HepG2 (cell line): ENCODE measurements at regions not wholly inside any gene's neighbourhood (a gene's known extent, or its start where the extent isn't known, plus 50 kb on each side); places are given as distances from the start of the nearest gene placed in this dataset.

Experiments used
- ATAC-seq: fragments of 200-7000 bp; cut with Tn5 transposase; 3 replicates; pipeline ENCODE4 v1.9.1; 2020; ENCODE audit warnings: mild to moderate bottlenecking, moderate library complexity
- BruUV-seq: library from RNA; stranded (reverse); fragments of 400-500 nt; replicated peaks from 2 replicates; lab custom pipeline; 2021; lab: Mats Ljungman, UMichigan
- CTCF ChIA-PET: fragments of 300-600 bp; formaldehyde crosslinking; extraction: SDS; loops from one replicate; lab custom pipeline; 2021; ENCODE audit warnings: low total read pairs, inconsistent platforms, low intra/inter-chr PET ratio; lab: Yijun Ruan, JAX
- POLR2A ChIA-PET: fragments of 350-600 bp; sonication (Branson Sonifier 250); formaldehyde crosslinking; loops from one replicate; lab custom pipeline; 2020; ENCODE audit warnings: antibody characterized with exemption, inconsistent platforms; lab: Yijun Ruan, JAX
- DNase-seq: peaks from one replicate; pipeline ENCODE4 v3.0.0-alpha.2; 2015; ENCODE audit warnings: low spot score
- FAIRE-seq: peaks from 3 replicates; lab custom pipeline; 2011; peaks lifted over from hg19 to GRCh38; lab: Jason Lieb, UNC
- H2AFZ ChIP-seq: one replicate; pipeline ENCODE4 v1.6.1; 2011; ENCODE audit warnings: low read length, inconsistent platforms
- H3K27ac ChIP-seq: fragments of 300-600 bp; 3 replicates; pipeline ENCODE4 v1.8.0; 2011; ENCODE audit warnings: mixed run types, mild to moderate bottlenecking, mixed read lengths, low read length, inconsistent platforms; ENCODE audit not compliant: insufficient read depth; ENCODE audit errors: extremely low read length
- H3K27me3 ChIP-seq, 2 experiments: fragments of 200-600 bp in 1 of 2; 2 replicates in 1 of 2; 3 replicates in 1 of 2; pipeline versions ENCODE4 v1.6.0 to v1.8.0; 2011; ENCODE audit warnings: low read length in 2 of 2, mild to moderate bottlenecking in 2 of 2, moderate library complexity in 2 of 2, inconsistent platforms in 1 of 2; ENCODE audit not compliant: insufficient read depth in 2 of 2, control insufficient read depth in 1 of 2
- H3K36me3 ChIP-seq, 2 experiments: fragments of 200-600 bp in 1 of 2; replicated peaks in 1 of 2; 2 replicates in 1 of 2; 3 replicates in 1 of 2; pipeline versions ENCODE4 v1.5.1 to v1.8.0; 2011; ENCODE audit warnings: low read length in 2 of 2, inconsistent platforms in 1 of 2; ENCODE audit not compliant: insufficient read depth in 2 of 2, control insufficient read depth in 1 of 2
- H3K4me1 ChIP-seq: 2 replicates; pipeline ENCODE4 v1.5.1; 2012; ENCODE audit warnings: low read length, inconsistent platforms; ENCODE audit not compliant: insufficient read depth
- H3K4me2 ChIP-seq: 2 replicates; pipeline ENCODE4 v1.6.0; 2011; ENCODE audit warnings: low read depth, low read length, inconsistent platforms
- H3K4me3 ChIP-seq, 3 experiments: fragments of 200-600 bp in 1 of 3; sonication (generic), shearing (Covaris generic) in 1 of 3; replicated peaks in 1 of 3; 2 replicates each; pipeline ENCODE4 v1.5.1; 2011 to 2016; ENCODE audit warnings: low read length in 3 of 3, inconsistent platforms in 2 of 3, low read depth in 2 of 3, mild to moderate bottlenecking in 2 of 3, control low read depth in 1 of 3, mixed read lengths in 1 of 3; ENCODE audit not compliant: insufficient read depth in 1 of 3
- H3K79me2 ChIP-seq: one replicate; pipeline ENCODE4 v1.6.1; 2011; ENCODE audit warnings: low read length, inconsistent platforms; ENCODE audit not compliant: insufficient read depth
- H3K9ac ChIP-seq: 2 replicates; pipeline ENCODE4 v1.6.0; 2011; ENCODE audit warnings: mild to moderate bottlenecking, low read depth, low read length, inconsistent platforms; ENCODE audit not compliant: insufficient read depth
- H3K9me3 ChIP-seq: 2 replicates; pipeline ENCODE4 v1.5.1; 2012; ENCODE audit warnings: mild to moderate bottlenecking, low read length
- H4K20me1 ChIP-seq: 2 replicates; pipeline ENCODE4 v1.6.0; 2011; ENCODE audit warnings: inconsistent platforms, mild to moderate bottlenecking, low read length, moderate library complexity; ENCODE audit not compliant: insufficient read depth
- GABPA ChIP-seq, 2 experiments: IDR thresholded peaks; 2 replicates each; pipeline ENCODE4 v1.6.1; 2011 to 2016; ENCODE audit warnings: low read depth in 2 of 2, low read length in 1 of 2, missing biosample characterization in 1 of 2, missing genetic modification characterization in 1 of 2
- JARID2 ChIP-seq: sonication (generic); formaldehyde crosslinking; IDR thresholded peaks from 2 replicates; pipeline ENCODE4 v1.8.1; 2023; ENCODE audit warnings: missing genetic modification reagents, inconsistent platforms; ENCODE audit not compliant: insufficient replicate concordance
- JUN ChIP-seq: sonication (generic); formaldehyde crosslinking; IDR thresholded peaks from 2 replicates; pipeline ENCODE4 v1.4.0; 2020; ENCODE audit warnings: mild to moderate bottlenecking, missing genetic modification reagents
- RXRB ChIP-seq: IDR thresholded peaks from 2 replicates; pipeline ENCODE4 v1.6.1; 2016; ENCODE audit warnings: borderline replicate concordance, missing genetic modification reagents, missing compliant biosample characterization
- SIX1 ChIP-seq: sonication (generic); formaldehyde crosslinking; IDR thresholded peaks from 2 replicates; pipeline ENCODE4 v1.4.0; 2020; ENCODE audit warnings: missing genetic modification reagents, borderline replicate concordance
- TEAD2 ChIP-seq: sonication (generic); formaldehyde crosslinking; IDR thresholded peaks from 2 replicates; pipeline ENCODE4 v1.9.0; 2021; ENCODE audit warnings: missing genetic modification reagents
- TERF1 ChIP-seq: sonication (generic); formaldehyde crosslinking; IDR thresholded peaks from 2 replicates; pipeline ENCODE4 v1.8.0; 2022; ENCODE audit warnings: mild to moderate bottlenecking, missing genetic modification reagents, moderate library complexity
- ZC3H4 ChIP-seq: sonication (generic); formaldehyde crosslinking; IDR thresholded peaks from 2 replicates; pipeline ENCODE4 v1.4.0; 2020; ENCODE audit warnings: missing genetic modification reagents, borderline replicate concordance
- ZKSCAN8 ChIP-seq: IDR thresholded peaks from 2 replicates; pipeline ENCODE4 v1.6.1; 2016; ENCODE audit warnings: borderline replicate concordance, missing genetic modification reagents, missing compliant biosample characterization
- ZNF205 ChIP-seq: IDR thresholded peaks from 2 replicates; pipeline ENCODE4 v1.6.1; 2018; ENCODE audit warnings: missing biosample characterization, missing genetic modification reagents
- ZNF615 ChIP-seq: sonication (generic); formaldehyde crosslinking; IDR thresholded peaks from 2 replicates; pipeline ENCODE4 v1.5.0; 2020; ENCODE audit warnings: mild to moderate bottlenecking, missing genetic modification reagents, borderline replicate concordance
- ZSCAN29 ChIP-seq: sonication (generic); formaldehyde crosslinking; conservative IDR thresholded peaks from 2 replicates; pipeline ENCODE4 v1.4.0; 2020; ENCODE audit warnings: mild to moderate bottlenecking, missing genetic modification reagents
- WGBS: methylation state at CpG from one replicate; pipeline ENCODE4 v1.1.6; 2017; ENCODE audit warnings: low lambda C conversion rate; 5-methylcytosine and 5-hydroxymethylcytosine counted together
- in situ Hi-C: cut with HindIII; loops from 2 replicates; pipeline ENCODE4 v1.10.0; 2017; ENCODE audit warnings: low pct_unique_long_range_greater_than_20kb; ENCODE audit not compliant: extremely low pct_ligation_motif_present
- intact Hi-C: fragments of 100-400 bp; cut with micrococcal nuclease; formaldehyde crosslinking; loops from one replicate; pipeline ENCODE4 v1.10.0; 2022; ENCODE audit not compliant: unreplicated experiment

- FAIRE-seq (no peak), DNase-seq (no peak), ATAC-seq (no peak)
- Histone ChIP-seq H3K9me3 (peaks cover 6% of the 10 kb centered on the region), H3K4me2 (no peak overlapping the region), H3K4me1 (no peaks in the 10 kb centered on the region), H3K27ac (no peak overlapping the region), H3K4me3 (no peak overlapping the region), H3K27me3 (peaks cover 0 to 4% of the 10 kb centered on the region in 2 experiments; a peak in 2 of 5 replicates), H4K20me1 (no peaks in the 10 kb centered on the region), H3K79me2 (no peaks in the 10 kb centered on the region), H3K36me3 (no peaks in the 10 kb centered on the region), H2AFZ (no peak overlapping the region), H3K9ac (no peak overlapping the region)
- TF ChIP-seq ZSCAN29 (CRISPR knock-in tag) (no peak), GABPA (IDR thresholded peaks at IDR 0.05; ENCODE audit: low read depth, low read length) (no peak), GABPA (CRISPR knock-in tag; IDR thresholded peaks at IDR 0.05; ENCODE audit: low read depth) (no peak), JARID2 (no peak), TEAD2 (CRISPR knock-in tag) (no peak), ZKSCAN8 (CRISPR knock-in tag) (no peak), RXRB (CRISPR knock-in tag) (no peak), JUN (CRISPR knock-in tag) (no peak), ZC3H4 (CRISPR knock-in tag) (no peak), ZNF615 (CRISPR knock-in tag) (no peak), SIX1 (CRISPR knock-in tag) (no peak), ZNF205 (no peak), TERF1 (no peak)
- BruUV-seq, result no TSS peak
- in situ Hi-C loops, result no loop called here
- intact Hi-C loops, result no loop called here
- 27% methylated on average over 5 of the region's 5 CpGs for WGBS
- ChIA-PET POLR2A (no interaction called here), CTCF (no interaction called here)
These were observed 137.6 kb upstream of the TLE3 start for GRCh38 chr15:70235347-70235746.
